H1 (cell line): ENCODE measurements at regions not wholly inside any gene's neighbourhood (a gene's known extent, or its start where the extent isn't known, plus 50 kb on each side); places are given as distances from the start of the nearest gene placed in this dataset.

Experiments
- CTCF ChIA-PET: fragments of 300-600 bp; sonication (Branson Sonifier 250); formaldehyde crosslinking; loops from one replicate; lab custom pipeline; 2021; ENCODE audit not compliant: partially characterized antibody; lab: Charles Lee
- POLR2A ChIA-PET: fragments of 300-600 bp; sonication (Branson Sonifier 250); formaldehyde crosslinking; loops from one replicate; lab custom pipeline; 2021; ENCODE audit warnings: inconsistent platforms; ENCODE audit not compliant: partially characterized antibody; lab: Charles Lee
- DNase-seq, 2 experiments: peaks; one replicate each; pipeline versions ENCODE4 v3.0.0 to v3.0.0-alpha.2; 2010 to 2022; ENCODE audit warnings: low spot score in 2 of 2, low read depth in 1 of 2, mixed read lengths in 1 of 2
- FAIRE-seq: peaks from 2 replicates; lab custom pipeline; 2011; peaks lifted over from hg19 to GRCh38; lab: Jason Lieb, UNC
- H2AFZ ChIP-seq: 2 replicates; pipeline ENCODE4 v1.8.1; 2012; ENCODE audit warnings: low read length, inconsistent platforms
- H2AK5ac ChIP-seq: 2 replicates; pipeline ENCODE4 v1.6.1; 2013; ENCODE audit warnings: low read depth, low read length
- H2BK120ac ChIP-seq: replicated peaks from 2 replicates; pipeline ENCODE3; 2013; ENCODE audit warnings: low read depth, low read length, inconsistent platforms
- H2BK12ac ChIP-seq: 2 replicates; pipeline ENCODE4 v1.6.1; 2013; ENCODE audit warnings: low read depth, low read length
- H2BK15ac ChIP-seq: 2 replicates; pipeline ENCODE4 v1.6.1; 2013; ENCODE audit warnings: low read length
- H2BK20ac ChIP-seq: 2 replicates; pipeline ENCODE4 v1.6.1; 2013; ENCODE audit warnings: low read length
- H2BK5ac ChIP-seq: 2 replicates; pipeline ENCODE4 v1.6.1; 2013; ENCODE audit warnings: low read depth, low read length
- H3K14ac ChIP-seq: 2 replicates; pipeline ENCODE4 v1.6.1; 2013; ENCODE audit warnings: inconsistent platforms; ENCODE audit not compliant: insufficient read length
- H3K18ac ChIP-seq: 2 replicates; pipeline ENCODE4 v1.6.1; 2013; ENCODE audit warnings: low read length; ENCODE audit errors: extremely low read depth
- H3K23ac ChIP-seq: 2 replicates; pipeline ENCODE4 v1.6.1; 2013; ENCODE audit warnings: inconsistent platforms; ENCODE audit not compliant: insufficient read length
- H3K23me2 ChIP-seq: 2 replicates; pipeline ENCODE4 v1.6.1; 2013; ENCODE audit warnings: low read depth, low read length
- H3K27ac ChIP-seq: 2 replicates; pipeline ENCODE4 v1.6.1; 2011; ENCODE audit warnings: low read depth, low read length, inconsistent platforms
- H3K27me3 ChIP-seq, 4 experiments: replicated peaks in 1 of 4; 1 replicate in 1 of 4; 2 replicates in 3 of 4; pipeline versions ENCODE4 v1.6.1 to v1.8.1; 2011 to 2013; ENCODE audit warnings: low read length in 3 of 4, mild to moderate bottlenecking in 3 of 4, inconsistent platforms in 2 of 4, mixed read lengths in 2 of 4, moderate library complexity in 1 of 4; ENCODE audit not compliant: control insufficient read depth in 3 of 4, insufficient read depth in 3 of 4; ENCODE audit errors: extremely low read depth in 1 of 4
- H3K36me3 ChIP-seq, 4 experiments: 2 replicates each; pipeline versions ENCODE4 v1.6.1 to v1.8.1; 2011 to 2013; ENCODE audit warnings: mild to moderate bottlenecking in 4 of 4, low read length in 3 of 4, moderate library complexity in 2 of 4, control low read depth in 1 of 4, inconsistent platforms in 1 of 4; ENCODE audit not compliant: insufficient read depth in 4 of 4, control insufficient read depth in 2 of 4
- H3K4ac ChIP-seq: replicated peaks from 2 replicates; pipeline ENCODE3; 2013; ENCODE audit warnings: low read length, low read depth, mixed read lengths, inconsistent platforms; ENCODE audit not compliant: insufficient read length
- H3K4me1 ChIP-seq, 4 experiments: replicated peaks in 1 of 4; 1 replicate in 1 of 4; 2 replicates in 3 of 4; pipeline versions ENCODE4 v1.6.1 to v1.8.1; 2011 to 2013; ENCODE audit warnings: low read length in 3 of 4, inconsistent platforms in 2 of 4, mixed read lengths in 1 of 4; ENCODE audit not compliant: insufficient read depth in 4 of 4, control insufficient read depth in 3 of 4
- H3K4me2 ChIP-seq, 2 experiments: 2 replicates each; pipeline versions ENCODE4 v1.6.1 to v1.8.1; 2011 to 2013; ENCODE audit warnings: low read depth in 2 of 2, low read length in 2 of 2, control low read depth in 1 of 2, inconsistent platforms in 1 of 2, mild to moderate bottlenecking in 1 of 2; ENCODE audit not compliant: insufficient read depth in 1 of 2
- H3K4me3 ChIP-seq, 4 experiments: fragments of 200-600, 300-600 bp in 1 of 4; sonication (generic), shearing (Covaris generic), sonication (Bioruptor Twin) in 1 of 4; 2 replicates each; pipeline versions ENCODE4 v1.5.1 to v1.8.1; 2011 to 2016; ENCODE audit warnings: low read length in 4 of 4, low read depth in 3 of 4, control low read depth in 2 of 4, inconsistent platforms in 2 of 4, mild to moderate bottlenecking in 2 of 4, mixed read lengths in 1 of 4, moderate library complexity in 1 of 4; ENCODE audit not compliant: insufficient read depth in 2 of 4; ENCODE audit errors: extremely low read depth in 1 of 4
- H3K56ac ChIP-seq: replicated peaks from 2 replicates; pipeline ENCODE3; 2013; ENCODE audit warnings: low read depth, mild to moderate bottlenecking, mixed read lengths, low read length, inconsistent platforms; ENCODE audit not compliant: insufficient read length
- H3K79me1 ChIP-seq: 2 replicates; pipeline ENCODE4 v1.6.1; 2013; ENCODE audit warnings: low read depth, low read length, control low read depth
- H3K79me2 ChIP-seq, 2 experiments: 2 replicates each; pipeline versions ENCODE4 v1.6.1 to v1.8.1; 2012 to 2013; ENCODE audit warnings: low read length in 2 of 2, mild to moderate bottlenecking in 2 of 2, inconsistent platforms in 1 of 2; ENCODE audit not compliant: insufficient read depth in 2 of 2, control insufficient read depth in 1 of 2
- H3K9ac ChIP-seq, 4 experiments: replicated peaks in 1 of 4; 1 replicate in 1 of 4; 2 replicates in 3 of 4; pipeline versions ENCODE4 v1.6.1 to v1.8.1; 2011 to 2013; ENCODE audit warnings: low read depth in 3 of 4, low read length in 3 of 4, control low read depth in 2 of 4, mild to moderate bottlenecking in 2 of 4, moderate library complexity in 2 of 4, inconsistent platforms in 1 of 4; ENCODE audit errors: extremely low read depth in 1 of 4
- H3K9me3 ChIP-seq, 2 experiments: 2 replicates each; pipeline versions ENCODE4 v1.6.1 to v1.8.1; 2012 to 2013; ENCODE audit warnings: mild to moderate bottlenecking in 2 of 2, moderate library complexity in 2 of 2, control low read depth in 1 of 2, inconsistent platforms in 1 of 2, low read depth in 1 of 2, low read length in 1 of 2, mixed read lengths in 1 of 2; ENCODE audit not compliant: insufficient read depth in 2 of 2
- H4K20me1 ChIP-seq, 2 experiments: replicated peaks in 1 of 2; 2 replicates each; pipeline versions ENCODE3 to v1.8.1; 2011 to 2013; ENCODE audit warnings: inconsistent platforms in 2 of 2, low read length in 2 of 2, mild to moderate bottlenecking in 1 of 2; ENCODE audit not compliant: insufficient read depth in 2 of 2, control insufficient read depth in 1 of 2
- H4K5ac ChIP-seq: 2 replicates; pipeline ENCODE4 v1.6.1; 2013; ENCODE audit warnings: low read length, low read depth, mixed read lengths, inconsistent platforms; ENCODE audit not compliant: insufficient read length
- H4K8ac ChIP-seq: 2 replicates; pipeline ENCODE4 v1.8.0; 2013; ENCODE audit warnings: mild to moderate bottlenecking, moderate library complexity, low read length, inconsistent platforms; ENCODE audit not compliant: insufficient read depth; ENCODE audit errors: extremely low read depth
- H4K91ac ChIP-seq: replicated peaks from 2 replicates; pipeline ENCODE3; 2013; ENCODE audit warnings: low read length, mixed read lengths, inconsistent platforms; ENCODE audit not compliant: insufficient read length
- ATF2 ChIP-seq: IDR thresholded peaks from 2 replicates; pipeline ENCODE4 v1.6.1; 2012; ENCODE audit warnings: low read length, inconsistent platforms
- CHD1 ChIP-seq: IDR thresholded peaks from 2 replicates; pipeline ENCODE4 v1.6.1; 2012; ENCODE audit warnings: low read depth, low read length, improper control_type of control experiment
- MAFK ChIP-seq: IDR thresholded peaks from 2 replicates; pipeline ENCODE4 v1.6.1; 2012; ENCODE audit warnings: low read depth, mild to moderate bottlenecking, improper control_type of control experiment, low read length
- POLR2AphosphoS5 ChIP-seq: IDR thresholded peaks from 2 replicates; pipeline ENCODE4 v1.6.1; 2011; ENCODE audit warnings: low read depth, low read length
- POU5F1 ChIP-seq: IDR thresholded peaks from 2 replicates; pipeline ENCODE4 v1.6.1; 2011; ENCODE audit warnings: low read depth, mild to moderate bottlenecking, low read length, moderate library complexity
- RFX5 ChIP-seq: IDR thresholded peaks from 2 replicates; pipeline ENCODE4 v1.6.1; 2011; ENCODE audit warnings: low read depth, low read length, improper control_type of control experiment, borderline replicate concordance
- RXRA ChIP-seq: IDR thresholded peaks from 2 replicates; pipeline ENCODE4 v1.6.1; 2011; ENCODE audit warnings: low read depth, mild to moderate bottlenecking, low read length, moderate library complexity; ENCODE audit not compliant: insufficient read depth
- SAP30 ChIP-seq: fragments of 300-600 bp; sonication (generic); IDR thresholded peaks from 2 replicates; pipeline ENCODE4 v1.7.1; 2012; ENCODE audit warnings: low read length, moderate library complexity, mild to moderate bottlenecking, inconsistent platforms; ENCODE audit not compliant: insufficient read depth, insufficient replicate concordance
- SIN3A ChIP-seq, 2 experiments: IDR thresholded peaks in 1 of 2; conservative IDR thresholded peaks in 1 of 2; 2 replicates each; pipeline ENCODE4 v1.6.1; 2011 to 2012; ENCODE audit warnings: low read length in 2 of 2, improper control_type of control experiment in 1 of 2, low read depth in 1 of 2, mild to moderate bottlenecking in 1 of 2
- SIX5 ChIP-seq: IDR thresholded peaks from 2 replicates; pipeline ENCODE4 v1.6.1; 2011; ENCODE audit warnings: mild to moderate bottlenecking, low read depth, low read length
- SP4 ChIP-seq: IDR thresholded peaks from 2 replicates; pipeline ENCODE4 v1.6.1; 2012; ENCODE audit warnings: low read length, inconsistent platforms
- TAF1 ChIP-seq: IDR thresholded peaks from 2 replicates; pipeline ENCODE4 v1.6.1; 2011; ENCODE audit warnings: mild to moderate bottlenecking, low read depth, low read length
- TCF12 ChIP-seq: IDR thresholded peaks from 2 replicates; pipeline ENCODE4 v1.6.1; 2011; ENCODE audit warnings: low read depth, mild to moderate bottlenecking, low read length
- TEAD4 ChIP-seq: IDR thresholded peaks from 2 replicates; pipeline ENCODE4 v1.6.1; 2012; ENCODE audit warnings: low read depth, low read length, inconsistent platforms, mixed read lengths
- WGBS, 2 experiments: shearing (Covaris generic) in 1 of 2; methylation state at CpG; one replicate each; pipeline versions ENCODE4 v1.1.6 to v1.1.7; 2013 to 2015; ENCODE audit warnings: low lambda C conversion rate in 2 of 2, mixed read lengths in 2 of 2, inconsistent platforms in 1 of 2, low coverage in 1 of 2, missing lambda C conversion rate in 1 of 2; ENCODE audit not compliant: insufficient replicate concordance in 2 of 2, insufficient coverage in 1 of 2, insufficient read length in 1 of 2; ENCODE audit errors: extremely low coverage in 1 of 2, missing lambda C conversion rate in 1 of 2; 5-methylcytosine and 5-hydroxymethylcytosine counted together

- H3K4ac ChIP-seq: no peak overlapping the region
- H3K23me2 ChIP-seq: no peaks in the 10 kb centered on the region
- H3K79me1 ChIP-seq: no peaks in the 10 kb centered on the region
- no peak overlapping the region for H2AFZ ChIP-seq
- H4K8ac ChIP-seq: no peak overlapping the region
- no peak overlapping the region for H3K4me3 ChIP-seq
- no peak overlapping the region for H4K91ac ChIP-seq
- H3K27me3 ChIP-seq: no peaks in the 10 kb centered on the region
- FAIRE-seq: no peak
- ChIA-PET CTCF (interaction anchor here (0.7 to 1.6 kb wide), 4 partner anchors 9 to 16 kb away, joined by 3 to 4 read pairs (median 3); no protein-coding TSS in a partner anchor), POLR2A (no interaction called here)
- H2BK12ac ChIP-seq: no peak overlapping the region
- H2BK20ac ChIP-seq: no peak overlapping the region
- H3K9ac ChIP-seq: no peak overlapping the region
- 67% methylated on average over 5 of the region's 5 CpGs; no CpG with 5 or more reads in 1 of the 2 experiments for WGBS, 2 experiments
- no peak overlapping the region for H3K56ac ChIP-seq
- H3K23ac ChIP-seq: no peak overlapping the region
- no peaks in the 10 kb centered on the region for H3K36me3 ChIP-seq
- no peak overlapping the region for H2BK5ac ChIP-seq
- H2BK15ac ChIP-seq: no peak overlapping the region
- no peak overlapping the region for H2AK5ac ChIP-seq
- H3K14ac ChIP-seq: no peak overlapping the region
- H3K9me3 ChIP-seq: no peaks in the 10 kb centered on the region
- no peaks in the 10 kb centered on the region for H3K79me2 ChIP-seq
- no peak overlapping the region for H2BK120ac ChIP-seq
- no peaks in the 10 kb centered on the region for H4K20me1 ChIP-seq
- H3K18ac ChIP-seq: no peak overlapping the region
- H3K4me2 ChIP-seq: no peak overlapping the region
- H3K27ac ChIP-seq: no peak overlapping the region
- H3K4me1 ChIP-seq: peaks cover 0 to 3% (median 0%) of the 10 kb centered on the region in 4 experiments; a peak in 1 of 7 replicates
- DNase-seq: no peak
- no peak overlapping the region for H4K5ac ChIP-seq
- TF ChIP-seq SIN3A (conservative IDR thresholded peaks at IDR 0.05 in 1 of 2, IDR thresholded peaks at IDR 0.05 in 1 of 2; ENCODE audit: low read depth in 1 of 2, low read length in 2 of 2): no peak
- no peak for TF ChIP-seq TAF1
- TF ChIP-seq SP4: no peak
- TF ChIP-seq TEAD4: no peak
- no peak for TF ChIP-seq POU5F1
- TF ChIP-seq RFX5: no peak
- no peak for TF ChIP-seq TCF12
- TF ChIP-seq CHD1: no peak
- TF ChIP-seq RXRA: no peak
- no peak for TF ChIP-seq SIX5
- no peak for TF ChIP-seq POLR2AphosphoS5
- TF ChIP-seq MAFK: no peak
- no peak for TF ChIP-seq ATF2
- no peak for TF ChIP-seq SAP30
These were observed 56.3 kb upstream of the HNF1B start for GRCh38 chr17:37801171-37801570.
